ENCODE measurements at regions not wholly inside any gene's neighbourhood (a gene's known extent, or its start where the extent isn't known, plus 50 kb on each side); places are given as distances from the start of the nearest gene placed in this dataset.
A peak's percentile ranks its signal among the peaks of the same experiment; 100 is the strongest.
"Not testable (repeated sequence)": the region's sequence is repeated elsewhere in the genome, so short reads cannot be mapped to it uniquely, and the experiment has no call there.

DNA sequence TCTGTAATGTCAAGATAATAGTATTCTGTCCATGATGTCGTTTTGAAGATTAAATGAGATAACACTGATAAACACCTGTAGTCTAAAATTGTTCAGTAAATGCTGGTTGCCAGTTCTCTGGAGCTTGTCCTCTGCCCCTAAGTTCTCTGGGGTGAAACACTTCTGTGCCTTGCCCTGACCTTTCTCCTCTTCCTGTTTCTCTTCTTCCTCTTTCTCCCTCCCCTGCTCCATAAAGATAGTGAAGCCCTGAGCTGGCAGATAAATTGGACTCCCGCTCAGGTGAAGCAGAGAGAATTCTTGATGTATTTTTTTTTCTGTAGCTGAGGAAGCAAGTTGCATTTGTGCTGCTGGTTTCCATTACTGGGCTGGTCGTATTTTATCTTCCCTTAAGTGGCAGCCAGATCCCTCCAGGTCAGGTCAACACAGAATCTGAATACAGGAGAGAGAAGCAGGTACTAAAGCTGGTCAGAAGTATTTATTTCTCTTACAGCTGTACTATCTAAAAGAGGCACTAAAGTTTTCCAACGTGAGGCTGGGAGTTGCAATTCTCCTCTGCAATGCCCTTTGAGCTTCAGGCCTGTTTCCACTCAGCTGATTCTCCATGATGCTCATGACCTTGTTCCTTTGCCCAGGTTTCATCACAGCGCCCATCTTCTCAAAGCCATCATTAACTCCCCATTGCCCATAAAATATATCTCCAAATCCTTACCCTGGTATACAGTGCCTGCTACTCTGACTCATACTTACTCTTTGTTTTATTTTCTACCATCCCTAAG lies 319.3 kb upstream of the CFAP20DC start:
- ATAC-seq: no peak
- H3K27ac ChIP-seq: no peak overlapping the region
- H3K4me1 ChIP-seq: peaks cover 0 to 9% (median 0%) of the 10 kb centered on the region in 12 donors
- no peak overlapping the region for H3K4me3 ChIP-seq
- no peaks in the 10 kb centered on the region for H3K27me3 ChIP-seq
- DNase-seq: no peak
- TF ChIP-seq CTCF (IDR thresholded peaks at IDR 0.05) (no peak), POLR2A (IDR thresholded peaks at IDR 0.05) (no peak)
- intact Hi-C loops (cut with DNase I): no loop called here
- H3K36me3 ChIP-seq: no peaks in the 10 kb centered on the region
- peaks cover 0 to 8% (median 0%) of the 10 kb centered on the region in 12 donors for H3K9me3 ChIP-seq
- WGBS, 4 donors: 33 to 45% (median 42%) methylated on average over 5 of the region's 5 CpGs

GRCh38 chr3:59367150-59367549 lies 317.3 kb upstream of the CFAP20DC start:
- intact Hi-C loops (cut with DNase I): no loop called here
- H3K27me3 ChIP-seq: no peaks in the 10 kb centered on the region
- TF ChIP-seq CTCF (IDR thresholded peaks at IDR 0.05): no peak
- no peak for TF ChIP-seq POLR2A (IDR thresholded peaks at IDR 0.05)
- no peaks in the 10 kb centered on the region for H3K36me3 ChIP-seq
- ATAC-seq (no peak), DNase-seq (no peak)
- no peak overlapping the region for H3K4me3 ChIP-seq
- H3K9me3 ChIP-seq: peaks cover 0 to 8% (median 0%) of the 10 kb centered on the region in 12 donors
- 60 to 73% (median 67%) methylated on average over 3 of the region's 3 CpGs for WGBS, 4 donors
- no peak overlapping the region for H3K27ac ChIP-seq
- H3K4me1 ChIP-seq: peaks cover 0 to 9% (median 0%) of the 10 kb centered on the region in 12 donors

DNA sequence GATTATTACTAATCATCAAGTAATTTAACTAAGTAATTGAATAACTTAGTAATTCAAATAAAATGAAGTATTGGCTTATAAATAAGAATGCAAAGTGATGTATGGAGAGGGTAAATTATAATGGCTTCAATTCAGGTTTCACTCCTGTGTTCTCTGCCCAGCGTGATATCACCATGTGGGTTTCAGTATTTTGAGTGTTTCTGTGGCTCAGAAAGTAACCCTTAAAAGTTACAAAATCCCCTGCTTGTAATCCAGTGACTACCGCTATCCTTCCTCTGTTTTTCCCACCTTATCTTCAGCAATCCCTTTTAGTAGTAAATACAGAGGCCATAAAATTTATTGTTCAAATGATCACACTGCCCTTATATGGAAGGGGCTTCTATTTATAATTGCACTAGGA lies 316.4 kb upstream of the CFAP20DC start:
- no peak for ATAC-seq
- Histone ChIP-seq H3K4me3 (no peak overlapping the region), H3K27ac (no peak overlapping the region), H3K9me3 (peaks cover 0 to 8% (median 0%) of the 10 kb centered on the region in 12 donors), H3K27me3 (no peaks in the 10 kb centered on the region), H3K4me1 (peaks cover 0 to 9% (median 0%) of the 10 kb centered on the region in 12 donors), H3K36me3 (no peaks in the 10 kb centered on the region)
- DNase-seq: no peak
- TF ChIP-seq POLR2A (IDR thresholded peaks at IDR 0.05) (no peak), CTCF (IDR thresholded peaks at IDR 0.05) (no peak)
- intact Hi-C loops (cut with DNase I): no loop called here
- WGBS, 4 donors: 84 to 93% (median 88%) methylated on average over 2 of the region's 2 CpGs

DNA sequence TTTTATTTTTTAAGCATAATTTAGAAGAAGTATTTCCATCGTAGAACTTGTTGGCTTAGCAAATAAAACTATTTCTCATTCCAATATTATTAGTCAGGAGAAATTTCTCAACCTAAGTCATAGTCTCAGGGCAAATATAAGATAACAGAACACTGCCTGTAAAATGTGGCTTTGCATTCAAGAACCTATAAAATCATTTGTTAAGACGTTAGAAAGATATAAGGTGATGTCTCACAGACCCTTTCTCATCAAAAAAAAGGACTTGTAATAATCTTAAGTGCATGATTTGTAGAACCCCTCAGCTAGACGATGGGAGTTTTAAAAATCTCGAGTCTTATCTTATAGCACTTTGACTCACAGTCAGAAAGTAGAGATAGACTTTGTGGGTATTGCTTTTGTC lies 314.7 kb upstream of the CFAP20DC start:
- WGBS, 4 donors: 38 to 52% (median 44%) methylated on average over 4 of the region's 4 CpGs
- no peak for TF ChIP-seq POLR2A (IDR thresholded peaks at IDR 0.05)
- no peak for TF ChIP-seq CTCF (IDR thresholded peaks at IDR 0.05)

DNA sequence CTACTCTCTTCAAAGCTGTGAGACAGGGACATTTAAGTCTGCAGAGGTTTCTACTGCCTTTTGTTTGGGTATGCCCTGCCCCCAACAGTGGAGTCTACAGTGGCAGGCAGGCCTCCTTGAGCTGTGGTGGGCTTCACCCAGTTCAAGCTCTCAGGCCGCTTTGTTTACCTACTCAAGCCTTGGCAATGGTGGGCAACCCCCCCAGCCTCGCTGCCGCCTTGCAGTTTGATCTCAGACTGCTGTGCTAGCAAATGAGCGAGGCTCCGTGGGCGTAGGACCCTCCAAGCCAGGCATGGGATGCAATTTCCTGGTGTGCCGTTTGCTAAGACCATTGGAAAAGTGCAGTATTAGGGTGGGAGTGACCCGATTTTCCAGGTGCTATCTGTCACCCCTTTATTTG lies 310.5 kb upstream of the CFAP20DC start:
- 85 to 91% (median 88%) methylated on average over 8 of the region's 8 CpGs for WGBS, 4 donors

More for the DNA sequence above, 314.7 kb upstream of the CFAP20DC start:
- no peaks in the 10 kb centered on the region for H3K36me3 ChIP-seq
- DNase-seq: no peak
- H3K4me3 ChIP-seq: no peak overlapping the region
- no peak for ATAC-seq
- peaks cover 0 to 9% (median 0%) of the 10 kb centered on the region in 12 donors for H3K4me1 ChIP-seq
- H3K9me3 ChIP-seq: peaks cover 0 to 8% (median 0%) of the 10 kb centered on the region in 12 donors
- H3K27ac ChIP-seq: no peak overlapping the region
- intact Hi-C loops (cut with DNase I): no loop called here
- H3K27me3 ChIP-seq: no peaks in the 10 kb centered on the region

More for the DNA sequence above, 310.5 kb upstream of the CFAP20DC start:
- H3K4me3 ChIP-seq; intact Hi-C loops (cut with DNase I); H3K9me3 ChIP-seq; H3K4me1 ChIP-seq; H3K27ac ChIP-seq; H3K36me3 ChIP-seq; H3K27me3 ChIP-seq; ATAC-seq: not testable (repeated sequence)
- peak in 1 of 5 donors; percentile 43 for DNase-seq

Data from heart left ventricle (tissue), 16 donors.